Stomach smooth muscle (tissue), 2 donors: ENCODE measurements at regions not wholly inside any gene's neighbourhood (a gene's known extent, or its start where the extent isn't known, plus 50 kb on each side); places are given as distances from the start of the nearest gene placed in this dataset.
"Not testable (repeated sequence)": the region's sequence is repeated elsewhere in the genome, so short reads cannot be mapped to it uniquely, and the experiment has no call there.

Experiments
- H3K27ac ChIP-seq: one replicate; pipeline ENCODE4 v1.7.0; 2013; ENCODE audit warnings: mild to moderate bottlenecking, low read length, inconsistent platforms
- H3K27me3 ChIP-seq, 2 donors: one replicate each; pipeline ENCODE4 v1.7.0; 2013; ENCODE audit warnings: low read length in 2 of 2; ENCODE audit not compliant: insufficient read depth in 2 of 2, control insufficient read depth in 1 of 2
- H3K36me3 ChIP-seq, 2 donors: one replicate each; pipeline ENCODE4 v1.7.0; 2013; ENCODE audit warnings: low read length in 2 of 2; ENCODE audit not compliant: control insufficient read depth in 2 of 2, insufficient read depth in 2 of 2
- H3K4me1 ChIP-seq: one replicate; pipeline ENCODE4 v1.7.0; 2013; ENCODE audit warnings: low read length; ENCODE audit not compliant: control insufficient read depth, insufficient read depth
- H3K4me3 ChIP-seq, 2 donors: one replicate each; pipeline ENCODE4 v1.7.0; 2013; ENCODE audit warnings: low read length in 2 of 2
- H3K9ac ChIP-seq, 2 donors: one replicate each; pipeline ENCODE4 v1.7.0; 2013; ENCODE audit warnings: low read length in 2 of 2, mild to moderate bottlenecking in 1 of 2
- H3K9me3 ChIP-seq, 2 donors: one replicate each; pipeline ENCODE4 v1.7.0; 2013; ENCODE audit warnings: low read length in 2 of 2; ENCODE audit not compliant: control insufficient read depth in 2 of 2
- donor health status: healthy.
- donor health status: Pancreatic carcinoma.

- H3K4me3 ChIP-seq = no peak overlapping the region
- no peaks in the 10 kb centered on the region for H3K4me1 ChIP-seq
- H3K27me3 ChIP-seq = peaks cover 0 to 4% of the 10 kb centered on the region in 2 donors
- H3K27ac ChIP-seq = no peak overlapping the region
- no peaks in the 10 kb centered on the region for H3K36me3 ChIP-seq
- H3K9ac ChIP-seq = no peak overlapping the region
- no peaks in the 10 kb centered on the region for H3K9me3 ChIP-seq
These were observed 163.5 kb upstream of the MSX2 start for GRCh38 chr5:174560861-174561260.

- not testable (repeated sequence) for H3K9me3 ChIP-seq, H3K9ac ChIP-seq, H3K36me3 ChIP-seq, H3K27me3 ChIP-seq, H3K27ac ChIP-seq, H3K4me3 ChIP-seq, H3K4me1 ChIP-seq
These were observed 161.3 kb upstream of the MSX2 start for GRCh38 chr5:174563040-174563439.

GRCh38 chr5:174563899-174564298 is 160.5 kb upstream of the MSX2 start:
- Histone ChIP-seq H3K27me3 (peaks cover 0 to 4% of the 10 kb centered on the region in 2 donors), H3K4me1 (no peaks in the 10 kb centered on the region)

GRCh38 chr5:174567506-174568141 is 156.8 kb upstream of the MSX2 start:
- H3K9me3 ChIP-seq = no peaks in the 10 kb centered on the region
- H3K36me3 ChIP-seq = no peaks in the 10 kb centered on the region
- peaks cover 4% of the 10 kb centered on the region for H3K4me1 ChIP-seq
- peaks cover 0 to 2% of the 10 kb centered on the region in 2 donors for H3K27me3 ChIP-seq
- no peak overlapping the region for H3K4me3 ChIP-seq
- no peak overlapping the region for H3K9ac ChIP-seq
- H3K27ac ChIP-seq = no peak overlapping the region

More at GRCh38 chr5:174563899-174564298, 160.5 kb upstream of the MSX2 start:
- no peak overlapping the region for H3K27ac ChIP-seq
- no peak overlapping the region for H3K4me3 ChIP-seq
- no peaks in the 10 kb centered on the region for H3K9me3 ChIP-seq
- no peak overlapping the region for H3K9ac ChIP-seq
- no peaks in the 10 kb centered on the region for H3K36me3 ChIP-seq

- Histone ChIP-seq H3K4me1 (peaks cover 4% of the 10 kb centered on the region), H3K27ac (no peak overlapping the region), H3K9ac (no peak overlapping the region), H3K36me3 (no peaks in the 10 kb centered on the region), H3K4me3 (no peak overlapping the region), H3K27me3 (no peaks in the 10 kb centered on the region), H3K9me3 (no peaks in the 10 kb centered on the region)
These were observed 153.7 kb upstream of the MSX2 start for GRCh38 chr5:174570662-174571061.

- Histone ChIP-seq H3K4me3 (no peak overlapping the region), H3K4me1 (peaks cover 4% of the 10 kb centered on the region), H3K9ac (no peak overlapping the region), H3K27ac (no peak overlapping the region), H3K36me3 (no peaks in the 10 kb centered on the region), H3K9me3 (no peaks in the 10 kb centered on the region), H3K27me3 (no peaks in the 10 kb centered on the region)
These were observed 152.6 kb upstream of the MSX2 start for GRCh38 chr5:174571662-174572397.

- H3K9ac ChIP-seq = no peak overlapping the region
- no peak overlapping the region for H3K27ac ChIP-seq
- H3K4me1 ChIP-seq = peaks cover 4% of the 10 kb centered on the region
- no peaks in the 10 kb centered on the region for H3K36me3 ChIP-seq
- no peaks in the 10 kb centered on the region for H3K27me3 ChIP-seq
- H3K9me3 ChIP-seq = no peaks in the 10 kb centered on the region
- H3K4me3 ChIP-seq = no peak overlapping the region
These were observed 151.8 kb upstream of the MSX2 start for GRCh38 chr5:174572591-174572990.

GRCh38 chr5:174573221-174573994 is 151.0 kb upstream of the MSX2 start:
- Histone ChIP-seq H3K27me3 (no peaks in the 10 kb centered on the region), H3K9ac (no peak overlapping the region), H3K4me1 (peaks cover 4% of the 10 kb centered on the region), H3K9me3 (no peaks in the 10 kb centered on the region), H3K27ac (no peak overlapping the region), H3K4me3 (no peak overlapping the region), H3K36me3 (no peaks in the 10 kb centered on the region)

GRCh38 chr5:174575043-174575442 is 149.3 kb upstream of the MSX2 start:
- Histone ChIP-seq H3K9me3 (no peaks in the 10 kb centered on the region), H3K4me1 (peaks cover 4% of the 10 kb centered on the region), H3K27ac (no peak overlapping the region), H3K27me3 (no peaks in the 10 kb centered on the region), H3K36me3 (no peaks in the 10 kb centered on the region), H3K4me3 (no peak overlapping the region), H3K9ac (no peak overlapping the region)

- no peaks in the 10 kb centered on the region for H3K36me3 ChIP-seq
- no peaks in the 10 kb centered on the region for H3K27me3 ChIP-seq
These were observed 148.3 kb upstream of the MSX2 start for GRCh38 chr5:174576042-174576441.

More at GRCh38 chr5:174576042-174576441, 148.3 kb upstream of the MSX2 start:
- Histone ChIP-seq H3K4me1 (peaks cover 4% of the 10 kb centered on the region), H3K4me3 (no peak overlapping the region), H3K9ac (no peak overlapping the region), H3K9me3 (no peaks in the 10 kb centered on the region), H3K27ac (no peak overlapping the region)
